Spleen (tissue), 7 donors: ENCODE measurements at regions not wholly inside any gene's neighbourhood (a gene's known extent, or its start where the extent isn't known, plus 50 kb on each side); places are given as distances from the start of the nearest gene placed in this dataset.

Source experiments
- POLR2A ChIP-seq, 3 donors: fragments of 450-650 bp; IDR thresholded peaks; one replicate each; pipeline ENCODE4 v1.5.1; 2017; ENCODE audit warnings: antibody characterized with exemption in 3 of 3, mild to moderate bottlenecking in 1 of 3
- TF ChIP-seq, protein P1 (sequence below), 11 experiments: fragments of 200-600 bp in 7 of 11; fragments of 450-650 bp in 4 of 11; sonication (generic) in 4 of 11; IDR thresholded peaks in 8 of 11; conservative IDR thresholded peaks in 3 of 11; 1 replicate in 7 of 11; 2 replicates in 4 of 11; pipeline versions ENCODE4 v1.4.0 to v1.8.0; 2016 to 2021; ENCODE audit warnings: antibody characterized with exemption in 11 of 11, inconsistent platforms in 4 of 11, mild to moderate bottlenecking in 1 of 11
- donor health status: DM: no; HTN: no; CAD: no; lungs with moderate emphysema.
- donor health status: DM: no; HTN: no; CAD: no.
- donor health status: DM: no; HTN: no; CAD: no.

- TF ChIP-seq, protein P1, sequence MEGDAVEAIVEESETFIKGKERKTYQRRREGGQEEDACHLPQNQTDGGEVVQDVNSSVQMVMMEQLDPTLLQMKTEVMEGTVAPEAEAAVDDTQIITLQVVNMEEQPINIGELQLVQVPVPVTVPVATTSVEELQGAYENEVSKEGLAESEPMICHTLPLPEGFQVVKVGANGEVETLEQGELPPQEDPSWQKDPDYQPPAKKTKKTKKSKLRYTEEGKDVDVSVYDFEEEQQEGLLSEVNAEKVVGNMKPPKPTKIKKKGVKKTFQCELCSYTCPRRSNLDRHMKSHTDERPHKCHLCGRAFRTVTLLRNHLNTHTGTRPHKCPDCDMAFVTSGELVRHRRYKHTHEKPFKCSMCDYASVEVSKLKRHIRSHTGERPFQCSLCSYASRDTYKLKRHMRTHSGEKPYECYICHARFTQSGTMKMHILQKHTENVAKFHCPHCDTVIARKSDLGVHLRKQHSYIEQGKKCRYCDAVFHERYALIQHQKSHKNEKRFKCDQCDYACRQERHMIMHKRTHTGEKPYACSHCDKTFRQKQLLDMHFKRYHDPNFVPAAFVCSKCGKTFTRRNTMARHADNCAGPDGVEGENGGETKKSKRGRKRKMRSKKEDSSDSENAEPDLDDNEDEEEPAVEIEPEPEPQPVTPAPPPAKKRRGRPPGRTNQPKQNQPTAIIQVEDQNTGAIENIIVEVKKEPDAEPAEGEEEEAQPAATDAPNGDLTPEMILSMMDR (IDR thresholded peaks at IDR 0.05 in 8 of 11, conservative IDR thresholded peaks at IDR 0.05 in 3 of 11), result no peak
- no peak for TF ChIP-seq POLR2A (IDR thresholded peaks at IDR 0.05)
Observed at GRCh38 chrX:112233164-112233563, 150.6 kb upstream of the TRPC5 start.
